ENCODE measurements at regions not wholly inside any gene's neighbourhood (a gene's known extent, or its start where the extent isn't known, plus 50 kb on each side); places are given as distances from the start of the nearest gene placed in this dataset.

GRCh38 chr4:176898791-176899190 is 106.1 kb upstream of the VEGFC start:
- H3K4me1 ChIP-seq (ENCODE audit: control insufficient read depth, insufficient read depth, low read length, poor library complexity, severe bottlenecking) = peaks cover 5% of the 10 kb centered on the region
- H3K36me3 ChIP-seq (ENCODE audit: control insufficient read depth, insufficient read depth, low read length) = no peaks in the 10 kb centered on the region
- 80% methylated on average over 1 of the region's 2 CpGs; no CpG with 5 or more reads in 1 of the 2 experiments for WGBS, 2 experiments (ENCODE audit: insufficient coverage in 2 of 2)
- H3K27ac ChIP-seq (ENCODE audit: low read depth, low read length, severe bottlenecking) = no peak overlapping the region
- H3K9me3 ChIP-seq (ENCODE audit: control insufficient read depth, low read length) = no peaks in the 10 kb centered on the region
- no peak overlapping the region for H3K4me3 ChIP-seq (ENCODE audit: extremely low read depth, insufficient read depth, low read length, poor library complexity, severe bottlenecking)

- WGBS, 2 experiments (ENCODE audit: insufficient coverage in 2 of 2) = 60 to 64% methylated on average over 2 of the region's 5 CpGs
- H3K36me3 ChIP-seq (ENCODE audit: control insufficient read depth, insufficient read depth, low read length) = no peaks in the 10 kb centered on the region
- H3K9me3 ChIP-seq (ENCODE audit: control insufficient read depth, low read length) = no peaks in the 10 kb centered on the region
- peaks cover 5% of the 10 kb centered on the region for H3K4me1 ChIP-seq (ENCODE audit: control insufficient read depth, insufficient read depth, low read length, poor library complexity, severe bottlenecking)
- no peak overlapping the region for H3K27ac ChIP-seq (ENCODE audit: low read depth, low read length, severe bottlenecking)
- no peak overlapping the region for H3K4me3 ChIP-seq (ENCODE audit: extremely low read depth, insufficient read depth, low read length, poor library complexity, severe bottlenecking)
Observed at GRCh38 chr4:176902710-176903323, 110.1 kb upstream of the VEGFC start.

- no peaks in the 10 kb centered on the region for H3K9me3 ChIP-seq (ENCODE audit: control insufficient read depth, low read length)
- H3K27ac ChIP-seq (ENCODE audit: low read depth, low read length, severe bottlenecking) = no peak overlapping the region
- 87 to 93% methylated on average over 6 of the region's 7 CpGs for WGBS, 2 experiments (ENCODE audit: insufficient coverage in 2 of 2)
- no peak overlapping the region for H3K4me3 ChIP-seq (ENCODE audit: extremely low read depth, insufficient read depth, low read length, poor library complexity, severe bottlenecking)
- H3K4me1 ChIP-seq (ENCODE audit: control insufficient read depth, insufficient read depth, low read length, poor library complexity, severe bottlenecking) = peaks cover 5% of the 10 kb centered on the region
- no peaks in the 10 kb centered on the region for H3K36me3 ChIP-seq (ENCODE audit: control insufficient read depth, insufficient read depth, low read length)
Observed at GRCh38 chr4:176906709-176907108, 114.0 kb upstream of the VEGFC start.

- Histone ChIP-seq H3K36me3 (ENCODE audit: control insufficient read depth, insufficient read depth, low read length) (no peaks in the 10 kb centered on the region), H3K4me1 (ENCODE audit: control insufficient read depth, insufficient read depth, low read length, poor library complexity, severe bottlenecking) (no peaks in the 10 kb centered on the region), H3K4me3 (ENCODE audit: extremely low read depth, insufficient read depth, low read length, poor library complexity, severe bottlenecking) (no peak overlapping the region), H3K9me3 (ENCODE audit: control insufficient read depth, low read length) (peaks cover 4% of the 10 kb centered on the region), H3K27ac (ENCODE audit: low read depth, low read length, severe bottlenecking) (no peak overlapping the region)
- WGBS, 2 experiments (ENCODE audit: insufficient coverage in 2 of 2) = 67 to 83% methylated on average over 1 of the region's 2 CpGs
Observed at GRCh38 chr4:176910646-176911045, 117.9 kb upstream of the VEGFC start.

DNA sequence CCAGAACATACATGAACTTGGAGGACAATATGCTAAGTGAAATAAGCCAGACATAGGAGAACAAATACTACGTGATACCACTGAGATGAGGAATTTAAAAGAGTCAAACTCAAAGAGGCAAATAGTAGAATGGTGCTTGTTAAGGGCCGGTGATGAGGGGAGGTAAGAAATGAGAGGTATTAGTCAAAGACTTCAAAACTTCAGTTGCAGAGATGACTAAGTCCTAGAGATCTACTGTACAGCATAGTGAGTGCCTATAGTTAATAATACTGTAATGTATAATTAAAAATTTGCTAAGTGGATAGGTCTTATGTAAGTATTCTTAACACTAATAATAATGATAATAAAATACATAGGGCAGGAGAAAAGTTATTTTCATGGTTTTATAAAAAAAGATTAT is 126.9 kb upstream of the VEGFC start:
- H3K4me3 ChIP-seq (ENCODE audit: extremely low read depth, insufficient read depth, low read length, poor library complexity, severe bottlenecking) = no peak overlapping the region
- no peaks in the 10 kb centered on the region for H3K36me3 ChIP-seq (ENCODE audit: control insufficient read depth, insufficient read depth, low read length)
- no peak overlapping the region for H3K27ac ChIP-seq (ENCODE audit: low read depth, low read length, severe bottlenecking)
- H3K9me3 ChIP-seq (ENCODE audit: control insufficient read depth, low read length) = peaks cover 7% of the 10 kb centered on the region
- no peaks in the 10 kb centered on the region for H3K4me1 ChIP-seq (ENCODE audit: control insufficient read depth, insufficient read depth, low read length, poor library complexity, severe bottlenecking)
- 79 to 100% methylated on average over 2 of the region's 2 CpGs for WGBS, 2 experiments (ENCODE audit: insufficient coverage in 2 of 2)

- WGBS, 2 experiments (ENCODE audit: insufficient coverage in 2 of 2) = no CpG with 5 or more reads among the region's 4 CpGs
- Histone ChIP-seq H3K4me3 (ENCODE audit: extremely low read depth, insufficient read depth, low read length, poor library complexity, severe bottlenecking) (no peak overlapping the region), H3K9me3 (ENCODE audit: control insufficient read depth, low read length) (peaks cover 3% of the 10 kb centered on the region), H3K4me1 (ENCODE audit: control insufficient read depth, insufficient read depth, low read length, poor library complexity, severe bottlenecking) (no peaks in the 10 kb centered on the region), H3K36me3 (ENCODE audit: control insufficient read depth, insufficient read depth, low read length) (no peaks in the 10 kb centered on the region), H3K27ac (ENCODE audit: low read depth, low read length, severe bottlenecking) (no peak overlapping the region)
Observed at GRCh38 chr4:176920694-176921093, 128.0 kb upstream of the VEGFC start.

DNA sequence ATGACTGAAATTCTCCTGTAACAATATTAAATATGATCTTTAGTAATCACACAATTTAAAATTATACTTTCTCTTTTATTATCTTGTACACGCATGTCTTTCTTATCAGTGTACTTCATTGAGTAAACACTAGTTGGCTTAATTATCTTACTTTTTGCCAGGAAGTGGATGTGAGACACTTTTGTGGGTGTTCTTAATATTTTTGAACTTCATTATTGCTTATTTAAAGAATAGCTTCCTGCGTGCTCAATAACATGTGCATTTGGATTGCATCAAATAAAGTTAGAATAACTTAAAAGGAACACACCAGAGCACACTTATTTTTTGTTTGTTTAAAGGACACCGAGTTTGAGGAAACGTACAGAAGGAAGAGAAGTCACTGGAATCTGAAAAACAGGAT is 128.5 kb upstream of the VEGFC start:
- Histone ChIP-seq H3K4me1 (ENCODE audit: control insufficient read depth, insufficient read depth, low read length, poor library complexity, severe bottlenecking) (no peaks in the 10 kb centered on the region), H3K9me3 (ENCODE audit: control insufficient read depth, low read length) (no peaks in the 10 kb centered on the region), H3K36me3 (ENCODE audit: control insufficient read depth, insufficient read depth, low read length) (no peaks in the 10 kb centered on the region), H3K27ac (ENCODE audit: low read depth, low read length, severe bottlenecking) (no peak overlapping the region), H3K4me3 (ENCODE audit: extremely low read depth, insufficient read depth, low read length, poor library complexity, severe bottlenecking) (no peak overlapping the region)
- 74% methylated on average over 2 of the region's 4 CpGs; no CpG with 5 or more reads in 1 of the 2 experiments for WGBS, 2 experiments (ENCODE audit: insufficient coverage in 2 of 2)

- H3K9me3 ChIP-seq (ENCODE audit: control insufficient read depth, low read length) = no peaks in the 10 kb centered on the region
- no peak overlapping the region for H3K27ac ChIP-seq (ENCODE audit: low read depth, low read length, severe bottlenecking)
- no peak overlapping the region for H3K4me3 ChIP-seq (ENCODE audit: extremely low read depth, insufficient read depth, low read length, poor library complexity, severe bottlenecking)
- no peaks in the 10 kb centered on the region for H3K4me1 ChIP-seq (ENCODE audit: control insufficient read depth, insufficient read depth, low read length, poor library complexity, severe bottlenecking)
- no peaks in the 10 kb centered on the region for H3K36me3 ChIP-seq (ENCODE audit: control insufficient read depth, insufficient read depth, low read length)
- WGBS, 2 experiments (ENCODE audit: insufficient coverage in 2 of 2) = no CpG with 5 or more reads among the region's 4 CpGs
Observed at GRCh38 chr4:176924238-176924637, 131.5 kb upstream of the VEGFC start.

- Histone ChIP-seq H3K4me1 (ENCODE audit: control insufficient read depth, insufficient read depth, low read length, poor library complexity, severe bottlenecking) (no peaks in the 10 kb centered on the region), H3K36me3 (ENCODE audit: control insufficient read depth, insufficient read depth, low read length) (no peaks in the 10 kb centered on the region), H3K9me3 (ENCODE audit: control insufficient read depth, low read length) (no peaks in the 10 kb centered on the region), H3K4me3 (ENCODE audit: extremely low read depth, insufficient read depth, low read length, poor library complexity, severe bottlenecking) (no peak overlapping the region), H3K27ac (ENCODE audit: low read depth, low read length, severe bottlenecking) (no peak overlapping the region)
- WGBS, 2 experiments (ENCODE audit: insufficient coverage in 2 of 2) = 64% methylated on average over 2 of the region's 2 CpGs; no CpG with 5 or more reads in 1 of the 2 experiments
Observed at GRCh38 chr4:176925962-176926361, 133.2 kb upstream of the VEGFC start.

GRCh38 chr4:176927117-176927516 is 134.4 kb upstream of the VEGFC start:
- H3K4me1 ChIP-seq (ENCODE audit: control insufficient read depth, insufficient read depth, low read length, poor library complexity, severe bottlenecking) = no peaks in the 10 kb centered on the region
- H3K9me3 ChIP-seq (ENCODE audit: control insufficient read depth, low read length) = no peaks in the 10 kb centered on the region
- no CpG with 5 or more reads among the region's 1 CpG for WGBS, 2 experiments (ENCODE audit: insufficient coverage in 2 of 2)
- no peak overlapping the region for H3K27ac ChIP-seq (ENCODE audit: low read depth, low read length, severe bottlenecking)
- H3K4me3 ChIP-seq (ENCODE audit: extremely low read depth, insufficient read depth, low read length, poor library complexity, severe bottlenecking) = no peak overlapping the region
- H3K36me3 ChIP-seq (ENCODE audit: control insufficient read depth, insufficient read depth, low read length) = no peaks in the 10 kb centered on the region

- H3K36me3 ChIP-seq (ENCODE audit: control insufficient read depth, insufficient read depth, low read length) = no peaks in the 10 kb centered on the region
- H3K4me3 ChIP-seq (ENCODE audit: extremely low read depth, insufficient read depth, low read length, poor library complexity, severe bottlenecking) = no peak overlapping the region
- H3K9me3 ChIP-seq (ENCODE audit: control insufficient read depth, low read length) = no peaks in the 10 kb centered on the region
- no peak overlapping the region for H3K27ac ChIP-seq (ENCODE audit: low read depth, low read length, severe bottlenecking)
- no CpG with 5 or more reads among the region's 2 CpGs for WGBS, 2 experiments (ENCODE audit: insufficient coverage in 2 of 2)
- H3K4me1 ChIP-seq (ENCODE audit: control insufficient read depth, insufficient read depth, low read length, poor library complexity, severe bottlenecking) = no peaks in the 10 kb centered on the region
Observed at GRCh38 chr4:176927664-176928063, 134.9 kb upstream of the VEGFC start.

Measured in mesodermal cell (in vitro differentiated cells).